AG04450 (cell line): ENCODE measurements at regions not wholly inside any gene's neighbourhood (a gene's known extent, or its start where the extent isn't known, plus 50 kb on each side); places are given as distances from the start of the nearest gene placed in this dataset.
"Not testable (repeated sequence)": the region's sequence is repeated elsewhere in the genome, so short reads cannot be mapped to it uniquely, and the experiment has no call there.

ENCODE experiments used
- CTCF ChIA-PET: fragments of 300-600, 350-600 bp; formaldehyde crosslinking; extraction: SDS; loops from one replicate; lab custom pipeline; 2022; ENCODE audit warnings: antibody characterized with exemption, inconsistent platforms; lab: Charles Lee
- POLR2A ChIA-PET: fragments of 350-600 bp; formaldehyde crosslinking; extraction: SDS; loops from one replicate; lab custom pipeline; 2021; ENCODE audit warnings: antibody characterized with exemption, inconsistent platforms; lab: Yijun Ruan, JAX
- DNase-seq: peaks from one replicate; pipeline ENCODE4 v3.0.0-alpha.2; 2011; ENCODE audit warnings: low read depth, low spot score
- H3K27ac ChIP-seq: one replicate; pipeline ENCODE4 v1.5.1; 2012; ENCODE audit warnings: low read depth, low read length, control low read depth
- H3K27me3 ChIP-seq: one replicate; pipeline ENCODE4 v1.6.0; 2012; ENCODE audit warnings: low read length; ENCODE audit not compliant: control insufficient read depth, insufficient read depth
- H3K4me3 ChIP-seq: 2 replicates; pipeline ENCODE4 v1.5.1; 2011; ENCODE audit warnings: mild to moderate bottlenecking, low read depth, low read length, control low read depth
- H3K9me3 ChIP-seq: 2 replicates; pipeline ENCODE4 v1.5.1; 2012; ENCODE audit warnings: low read length; ENCODE audit not compliant: control insufficient read depth, insufficient read depth
- CTCF ChIP-seq: IDR thresholded peaks from 2 replicates; pipeline ENCODE4 v1.5.1; 2011; ENCODE audit warnings: low read depth, low read length, control low read depth, inconsistent platforms

GRCh38 chr2:102871707-102872106 is 109.9 kb downstream of the TMEM182 start:
- no peak for TF ChIP-seq CTCF
- no peak for DNase-seq
- Histone ChIP-seq H3K27ac (no peak overlapping the region), H3K9me3 (no peaks in the 10 kb centered on the region), H3K27me3 (no peaks in the 10 kb centered on the region), H3K4me3 (no peak overlapping the region)
- ChIA-PET POLR2A (no interaction called here), CTCF (no interaction called here)

GRCh38 chr2:102872388-102872787 is 110.6 kb downstream of the TMEM182 start:
- ChIA-PET CTCF (interaction anchor here (1.1 kb wide), 1 partner anchor 31 kb away, joined by 4 read pairs; no protein-coding TSS in a partner anchor), POLR2A (no interaction called here)
- TF ChIP-seq CTCF, result no peak

GRCh38 chr2:102879513-102879912 is 117.7 kb downstream of the TMEM182 start:
- H3K9me3 ChIP-seq, CTCF ChIA-PET, H3K27ac ChIP-seq, DNase-seq, H3K4me3 ChIP-seq, H3K27me3 ChIP-seq, POLR2A ChIA-PET: not testable (repeated sequence)

More at GRCh38 chr2:102872388-102872787, 110.6 kb downstream of the TMEM182 start:
- Histone ChIP-seq H3K27ac (no peak overlapping the region), H3K4me3 (no peak overlapping the region), H3K27me3 (no peaks in the 10 kb centered on the region), H3K9me3 (no peaks in the 10 kb centered on the region)
- DNase-seq, result no peak

DNA sequence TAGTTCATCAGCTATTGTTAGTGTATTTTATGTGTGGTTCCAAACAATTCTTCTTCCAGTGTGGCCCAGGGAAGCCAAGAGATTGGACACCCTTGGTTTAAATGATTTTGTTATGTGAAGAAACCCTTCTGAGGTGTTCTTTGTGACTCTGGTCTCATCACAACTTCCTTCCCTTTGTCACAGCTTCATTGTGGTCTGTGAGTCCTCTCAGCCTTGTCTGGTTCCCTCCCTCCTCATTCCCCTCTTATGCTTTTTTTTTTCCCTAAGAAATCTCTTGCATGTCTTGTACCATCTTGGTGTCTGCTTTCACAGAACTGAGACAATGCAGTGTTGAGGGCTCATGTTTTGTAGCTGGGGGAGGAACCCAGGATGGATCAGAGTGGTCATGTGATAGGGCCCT is 118.9 kb downstream of the TMEM182 start:
- H3K4me3 ChIP-seq, result no peak overlapping the region
- no peak for DNase-seq
- peaks cover 3% of the 10 kb centered on the region; the same call in 1 of the 2 replicates for H3K9me3 ChIP-seq
- POLR2A ChIA-PET, result no interaction called here
- no peaks in the 10 kb centered on the region for H3K27me3 ChIP-seq
- no peak for TF ChIP-seq CTCF
- no peak overlapping the region for H3K27ac ChIP-seq
- CTCF ChIA-PET, result no interaction called here

DNA sequence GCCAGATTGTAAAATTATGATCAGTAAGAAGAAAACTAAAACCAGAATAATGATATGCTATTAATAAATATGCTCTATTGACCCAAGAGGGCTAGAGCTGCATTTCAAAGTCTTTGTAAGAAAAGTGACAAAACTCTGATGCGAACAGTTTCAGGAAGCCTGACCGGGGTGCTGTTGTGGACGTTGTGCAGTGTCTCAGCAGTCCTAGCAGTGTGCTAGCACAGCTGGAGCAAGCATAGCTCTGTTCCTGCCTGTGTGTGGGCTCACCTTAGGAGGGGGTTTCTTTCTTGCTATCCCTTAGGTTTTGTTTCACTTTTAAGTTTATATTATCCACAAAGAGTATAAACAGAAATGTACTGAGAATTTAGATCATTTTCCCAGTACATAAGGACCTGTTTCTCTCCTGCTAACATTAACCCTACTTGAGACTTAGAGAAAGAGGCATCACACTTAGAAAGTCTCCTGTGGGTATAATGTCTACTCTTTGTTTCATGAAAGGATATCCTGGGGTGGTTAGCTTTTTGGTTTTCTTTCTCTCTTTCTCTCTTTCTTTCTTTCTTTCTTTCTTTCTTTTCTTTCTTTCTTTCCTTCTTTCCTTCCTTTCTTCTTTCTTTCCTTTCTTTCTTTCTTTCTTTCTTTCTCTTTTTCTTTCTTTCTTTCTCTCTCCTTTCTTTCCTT is 124.5 kb downstream of the TMEM182 start:
- Histone ChIP-seq H3K27me3 (no peaks in the 10 kb centered on the region), H3K27ac (no peak overlapping the region), H3K4me3 (no peak overlapping the region), H3K9me3 (no peaks in the 10 kb centered on the region)
- no peak for TF ChIP-seq CTCF
- ChIA-PET POLR2A (no interaction called here), CTCF (no interaction called here)
- DNase-seq, result no peak
